Tongue (tissue), 1 donor: ENCODE measurements at regions not wholly inside any gene's neighbourhood (a gene's known extent, or its start where the extent isn't known, plus 50 kb on each side); places are given as distances from the start of the nearest gene placed in this dataset.
"Not testable (repeated sequence)": the region's sequence is repeated elsewhere in the genome, so short reads cannot be mapped to it uniquely, and the experiment has no call there.

Source experiments
- DNase-seq: peaks from one replicate; pipeline ENCODE4 v3.0.0-alpha.2; 2015

- DNase-seq, result peak; percentile 12
Observed at GRCh38 chr9:85792057-85792456, 50.3 kb upstream of the AGTPBP1 start.

- DNase-seq, result not testable (repeated sequence)
Observed at GRCh38 chr9:85802978-85803695, 61.4 kb upstream of the AGTPBP1 start.

GRCh38 chr9:85804847-85805133 lies 63.0 kb upstream of the AGTPBP1 start:
- not testable (repeated sequence) for DNase-seq

GRCh38 chr9:85805134-85806005 lies 63.6 kb upstream of the AGTPBP1 start:
- DNase-seq, result peak; percentile 88

GRCh38 chr9:85808329-85808728 lies 66.6 kb upstream of the AGTPBP1 start:
- not testable (repeated sequence) for DNase-seq

GRCh38 chr9:85813388-85813787 lies 71.6 kb upstream of the AGTPBP1 start:
- DNase-seq, result not testable (repeated sequence)

GRCh38 chr9:85814800-85815199 lies 73.0 kb upstream of the AGTPBP1 start:
- not testable (repeated sequence) for DNase-seq

- peak; percentile 32 for DNase-seq
Observed at GRCh38 chr9:85818971-85819370, 77.2 kb upstream of the AGTPBP1 start.

- DNase-seq, result not testable (repeated sequence)
Observed at GRCh38 chr9:85820598-85820997, 78.8 kb upstream of the AGTPBP1 start.

GRCh38 chr9:85824949-85825348 lies 83.2 kb upstream of the AGTPBP1 start:
- not testable (repeated sequence) for DNase-seq

GRCh38 chr9:85834591-85834990 lies 92.8 kb upstream of the AGTPBP1 start:
- DNase-seq, result not testable (repeated sequence)

GRCh38 chr9:85843949-85844348 lies 97.0 kb upstream of the NAA35 start:
- DNase-seq, result not testable (repeated sequence)

GRCh38 chr9:85847782-85848181 lies 93.2 kb upstream of the NAA35 start:
- DNase-seq, result not testable (repeated sequence)

- no peak for DNase-seq
Observed at GRCh38 chr9:85858056-85858750, 82.7 kb upstream of the NAA35 start.

GRCh38 chr9:85859765-85860164 lies 81.2 kb upstream of the NAA35 start:
- no peak for DNase-seq

GRCh38 chr9:85861882-85862281 lies 79.1 kb upstream of the NAA35 start:
- DNase-seq, result not testable (repeated sequence)

GRCh38 chr9:85863875-85864274 lies 77.1 kb upstream of the NAA35 start:
- DNase-seq, result no peak

- DNase-seq, result no peak
Observed at GRCh38 chr9:85871008-85871407, 69.9 kb upstream of the NAA35 start.

- not testable (repeated sequence) for DNase-seq
Observed at GRCh38 chr9:85871683-85872082, 69.3 kb upstream of the NAA35 start.

- DNase-seq, result no peak
Observed at GRCh38 chr9:85872463-85872862, 68.5 kb upstream of the NAA35 start.

- no peak for DNase-seq
Observed at GRCh38 chr9:85876628-85877027, 64.3 kb upstream of the NAA35 start.

- not testable (repeated sequence) for DNase-seq
Observed at GRCh38 chr9:85878872-85879597, 61.9 kb upstream of the NAA35 start.
